ENCODE measurements at regions not wholly inside any gene's neighbourhood (a gene's known extent, or its start where the extent isn't known, plus 50 kb on each side); places are given as distances from the start of the nearest gene placed in this dataset.
A peak's percentile ranks its signal among the peaks of the same experiment; 100 is the strongest.

DNA sequence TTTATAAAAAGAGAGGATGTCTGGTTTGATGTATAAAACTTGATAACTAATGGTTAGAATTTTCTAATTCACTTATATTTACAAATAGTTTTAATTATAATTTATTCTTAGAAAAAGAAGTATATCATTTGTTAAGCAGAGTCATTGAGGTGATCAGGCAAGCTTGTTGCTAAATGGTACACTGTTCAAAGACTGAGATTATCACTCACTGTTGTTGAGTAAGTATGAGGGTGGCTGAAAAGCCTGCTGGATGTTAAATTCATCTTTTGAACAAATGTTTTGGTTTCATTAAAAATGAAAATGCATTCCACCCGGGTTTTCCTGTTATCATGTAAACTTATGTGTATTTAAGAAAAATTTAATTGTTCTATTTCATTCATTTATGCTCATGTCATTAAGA, 451.8 kb downstream of the ADAMTS20 start:
- H3K79me2 ChIP-seq (ENCODE audit: control insufficient read depth, insufficient read depth, low read length): no peaks in the 10 kb centered on the region
- no peak overlapping the region for H3K9ac ChIP-seq (ENCODE audit: insufficient read depth, low read length)
- H3K27me3 ChIP-seq (ENCODE audit: control insufficient read depth, insufficient read depth, low read length): no peaks in the 10 kb centered on the region
- no peak for TF ChIP-seq EZH2 (IDR thresholded peaks at IDR 0.05; ENCODE audit: low read length, missing control alignments)
- TF ChIP-seq, protein P1, sequence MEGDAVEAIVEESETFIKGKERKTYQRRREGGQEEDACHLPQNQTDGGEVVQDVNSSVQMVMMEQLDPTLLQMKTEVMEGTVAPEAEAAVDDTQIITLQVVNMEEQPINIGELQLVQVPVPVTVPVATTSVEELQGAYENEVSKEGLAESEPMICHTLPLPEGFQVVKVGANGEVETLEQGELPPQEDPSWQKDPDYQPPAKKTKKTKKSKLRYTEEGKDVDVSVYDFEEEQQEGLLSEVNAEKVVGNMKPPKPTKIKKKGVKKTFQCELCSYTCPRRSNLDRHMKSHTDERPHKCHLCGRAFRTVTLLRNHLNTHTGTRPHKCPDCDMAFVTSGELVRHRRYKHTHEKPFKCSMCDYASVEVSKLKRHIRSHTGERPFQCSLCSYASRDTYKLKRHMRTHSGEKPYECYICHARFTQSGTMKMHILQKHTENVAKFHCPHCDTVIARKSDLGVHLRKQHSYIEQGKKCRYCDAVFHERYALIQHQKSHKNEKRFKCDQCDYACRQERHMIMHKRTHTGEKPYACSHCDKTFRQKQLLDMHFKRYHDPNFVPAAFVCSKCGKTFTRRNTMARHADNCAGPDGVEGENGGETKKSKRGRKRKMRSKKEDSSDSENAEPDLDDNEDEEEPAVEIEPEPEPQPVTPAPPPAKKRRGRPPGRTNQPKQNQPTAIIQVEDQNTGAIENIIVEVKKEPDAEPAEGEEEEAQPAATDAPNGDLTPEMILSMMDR (conservative IDR thresholded peaks at IDR 0.05 in 1 of 2, IDR thresholded peaks at IDR 0.05 in 1 of 2; ENCODE audit: low read depth in 1 of 2, low read length in 2 of 2): no peak
- H4K20me1 ChIP-seq (ENCODE audit: control insufficient read depth, extremely low read depth, insufficient read depth, low read length): no peaks in the 10 kb centered on the region
- H3K4me3 ChIP-seq (replicated peaks in 1 of 4; ENCODE audit: control extremely low read depth in 1 of 4, insufficient read depth in 1 of 4, low read depth in 3 of 4, low read length in 4 of 4): no peak overlapping the region
- no peaks in the 10 kb centered on the region for H3K36me3 ChIP-seq (ENCODE audit: control insufficient read depth, insufficient read depth, low read length)
- DNase-seq (ENCODE audit: low read depth in 2 of 2): no peak
- no peaks in the 10 kb centered on the region for H3K4me1 ChIP-seq (ENCODE audit: control insufficient read depth, extremely low read depth, insufficient read depth, low read length)
- H3K4me2 ChIP-seq (ENCODE audit: extremely low read depth, insufficient read depth, low read length): no peak overlapping the region
- no peak overlapping the region for H2AFZ ChIP-seq (ENCODE audit: low read length)
- H3K27ac ChIP-seq (ENCODE audit: insufficient read depth, low read length): no peak overlapping the region
- no peaks in the 10 kb centered on the region for H3K9me3 ChIP-seq (ENCODE audit: control insufficient read depth, insufficient read depth, low read depth, low read length)

DNA sequence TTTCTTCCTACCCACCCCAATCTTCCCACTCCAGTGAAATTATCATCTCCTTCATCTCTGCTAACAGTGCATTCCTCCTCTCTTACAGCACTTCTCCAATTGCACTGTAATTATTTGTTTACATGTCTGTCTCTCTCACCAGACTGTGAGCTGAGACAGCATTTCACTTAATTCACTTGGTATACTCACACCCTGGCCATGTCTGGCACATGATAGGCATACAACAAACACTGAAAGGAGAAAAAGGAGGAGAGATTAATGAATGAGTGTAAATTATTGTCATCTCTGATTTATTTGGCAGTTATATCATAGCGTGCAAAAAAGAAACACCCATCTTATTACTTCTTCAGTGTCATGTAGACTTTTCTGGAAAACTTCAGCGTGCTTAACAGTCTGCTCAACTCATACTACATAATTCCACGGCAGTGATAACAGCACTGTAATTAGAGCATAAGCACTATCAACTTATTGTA, 452.3 kb downstream of the ADAMTS20 start:
- H3K79me2 ChIP-seq (ENCODE audit: control insufficient read depth, insufficient read depth, low read length): no peaks in the 10 kb centered on the region
- no peak overlapping the region for H3K4me3 ChIP-seq (replicated peaks in 1 of 4; ENCODE audit: control extremely low read depth in 1 of 4, insufficient read depth in 1 of 4, low read depth in 3 of 4, low read length in 4 of 4)
- H3K27me3 ChIP-seq (ENCODE audit: control insufficient read depth, insufficient read depth, low read length): no peaks in the 10 kb centered on the region
- no peaks in the 10 kb centered on the region for H4K20me1 ChIP-seq (ENCODE audit: control insufficient read depth, extremely low read depth, insufficient read depth, low read length)
- no peak overlapping the region for H3K4me2 ChIP-seq (ENCODE audit: extremely low read depth, insufficient read depth, low read length)
- no peak overlapping the region for H3K27ac ChIP-seq (ENCODE audit: insufficient read depth, low read length)
- H3K9me3 ChIP-seq (ENCODE audit: control insufficient read depth, insufficient read depth, low read depth, low read length): no peaks in the 10 kb centered on the region
- DNase-seq (ENCODE audit: low read depth in 2 of 2): peak in 1 of 2 donors; percentile 36
- H3K9ac ChIP-seq (ENCODE audit: insufficient read depth, low read length): no peak overlapping the region
- TF ChIP-seq EZH2 (IDR thresholded peaks at IDR 0.05; ENCODE audit: low read length, missing control alignments): no peak
- TF ChIP-seq, protein P1 (conservative IDR thresholded peaks at IDR 0.05 in 1 of 2, IDR thresholded peaks at IDR 0.05 in 1 of 2; ENCODE audit: low read depth in 1 of 2, low read length in 2 of 2): no peak
- no peaks in the 10 kb centered on the region for H3K4me1 ChIP-seq (ENCODE audit: control insufficient read depth, extremely low read depth, insufficient read depth, low read length)
- H2AFZ ChIP-seq (ENCODE audit: low read length): no peak overlapping the region
- no peaks in the 10 kb centered on the region for H3K36me3 ChIP-seq (ENCODE audit: control insufficient read depth, insufficient read depth, low read length)

DNA sequence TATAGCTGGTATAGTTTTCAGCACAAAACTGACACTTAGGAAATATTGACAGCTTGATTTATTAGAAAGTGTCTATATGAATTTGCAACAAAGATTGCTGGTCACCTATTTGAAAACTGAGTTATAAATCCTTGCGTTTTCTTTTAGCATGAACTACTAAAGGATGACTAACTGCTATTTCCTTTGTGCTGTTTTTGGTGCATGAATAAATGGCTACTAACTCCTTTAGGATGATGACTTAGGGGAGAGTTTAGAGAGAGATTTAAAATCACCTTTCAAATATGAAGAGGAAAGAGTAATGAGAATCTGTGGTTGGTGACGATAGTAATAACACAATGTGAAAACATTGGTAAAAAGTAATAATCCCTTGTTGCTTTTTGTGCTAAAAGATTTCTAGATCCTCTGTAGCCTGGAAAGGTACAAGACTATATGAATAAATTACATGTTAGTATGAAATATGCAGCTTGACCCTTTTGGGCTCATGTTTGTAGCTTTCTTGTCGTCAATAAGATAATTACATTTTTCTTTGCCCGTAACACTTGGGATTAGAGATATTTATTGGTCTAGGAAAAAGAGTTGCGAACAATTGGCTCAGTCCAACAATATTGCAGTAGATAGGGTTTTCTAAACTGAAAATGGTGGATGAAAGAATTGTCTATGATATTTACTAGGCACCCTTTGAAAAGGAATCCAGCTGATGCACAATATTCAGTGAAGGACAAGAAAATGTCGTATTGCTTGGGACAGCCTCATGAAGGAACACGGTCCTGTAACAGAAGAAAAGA, 453.0 kb downstream of the ADAMTS20 start:
- Histone ChIP-seq H3K27ac (ENCODE audit: insufficient read depth, low read length) (no peak overlapping the region), H3K9me3 (ENCODE audit: control insufficient read depth, insufficient read depth, low read depth, low read length) (no peaks in the 10 kb centered on the region), H3K79me2 (ENCODE audit: control insufficient read depth, insufficient read depth, low read length) (no peaks in the 10 kb centered on the region), H4K20me1 (ENCODE audit: control insufficient read depth, extremely low read depth, insufficient read depth, low read length) (no peaks in the 10 kb centered on the region), H3K36me3 (ENCODE audit: control insufficient read depth, insufficient read depth, low read length) (no peaks in the 10 kb centered on the region), H3K4me2 (ENCODE audit: extremely low read depth, insufficient read depth, low read length) (no peak overlapping the region), H3K4me3 (replicated peaks in 1 of 4; ENCODE audit: control extremely low read depth in 1 of 4, insufficient read depth in 1 of 4, low read depth in 3 of 4, low read length in 4 of 4) (no peak overlapping the region), H3K9ac (ENCODE audit: insufficient read depth, low read length) (no peak overlapping the region), H3K4me1 (ENCODE audit: control insufficient read depth, extremely low read depth, insufficient read depth, low read length) (no peaks in the 10 kb centered on the region), H2AFZ (ENCODE audit: low read length) (no peak overlapping the region), H3K27me3 (ENCODE audit: control insufficient read depth, insufficient read depth, low read length) (no peaks in the 10 kb centered on the region)
- DNase-seq (ENCODE audit: low read depth in 2 of 2): peak in 1 of 2 donors; percentile 54
- TF ChIP-seq EZH2 (IDR thresholded peaks at IDR 0.05; ENCODE audit: low read length, missing control alignments): no peak
- TF ChIP-seq, protein P1 (conservative IDR thresholded peaks at IDR 0.05 in 1 of 2, IDR thresholded peaks at IDR 0.05 in 1 of 2; ENCODE audit: low read depth in 1 of 2, low read length in 2 of 2): no peak

Data from fibroblast of lung (primary cell).